Ascending aorta (tissue), 2 donors: ENCODE measurements at regions not wholly inside any gene's neighbourhood (a gene's known extent, or its start where the extent isn't known, plus 50 kb on each side); places are given as distances from the start of the nearest gene placed in this dataset.
"Not testable (repeated sequence)": the region's sequence is repeated elsewhere in the genome, so short reads cannot be mapped to it uniquely, and the experiment has no call there.

Experiments used
- DNase-seq, 2 donors: peaks; one replicate each; pipeline ENCODE4 v3.0.0-alpha.2; 2019; ENCODE audit warnings: low spot score in 2 of 2
- H3K27ac ChIP-seq, 2 donors: fragments of 200-600 bp; sonication (generic); one replicate each; pipeline ENCODE4 v1.5.1; 2016 to 2017; ENCODE audit warnings: mild to moderate bottlenecking in 1 of 2
- H3K27me3 ChIP-seq: fragments of 200-600 bp; sonication (generic); one replicate; pipeline ENCODE4 v1.5.1; 2017
- H3K36me3 ChIP-seq, 2 donors: fragments of 200-600 bp; sonication (generic); one replicate each; pipeline ENCODE4 v1.5.1; 2016
- H3K4me1 ChIP-seq, 2 donors: fragments of 200-600 bp; sonication (generic); one replicate each; pipeline ENCODE4 v1.5.1; 2016 to 2017; ENCODE audit warnings: mild to moderate bottlenecking in 1 of 2
- H3K4me3 ChIP-seq, 2 donors: fragments of 200-600 bp; sonication (generic); one replicate each; pipeline ENCODE4 v1.5.1; 2016 to 2017; ENCODE audit warnings: mild to moderate bottlenecking in 1 of 2
- H3K9me3 ChIP-seq, 2 donors: fragments of 200-600 bp; sonication (generic); one replicate each; pipeline ENCODE4 v1.5.1; 2016
- CTCF ChIP-seq, 3 experiments: fragments of 200-600 bp in 2 of 3; fragments of 450-650 bp in 1 of 3; sonication (generic) in 2 of 3; IDR thresholded peaks; one replicate each; pipeline ENCODE4 v1.5.1; 2016 to 2019; ENCODE audit warnings: antibody characterized with exemption in 3 of 3, mild to moderate bottlenecking in 1 of 3, moderate library complexity in 1 of 3
- intact Hi-C: fragments of 100-400 bp; cut with DNase I; formaldehyde crosslinking; loops from one replicate; pipeline ENCODE4 v1.15.1; 2023

GRCh38 chr3:10688548-10689172, 127.4 kb upstream of the SLC6A11 start:
- intact Hi-C loops, result no loop called here
- no peak for DNase-seq
- no peak overlapping the region for H3K27ac ChIP-seq
- no peak overlapping the region for H3K4me3 ChIP-seq
- H3K9me3 ChIP-seq, result no peaks in the 10 kb centered on the region
- H3K4me1 ChIP-seq, result no peaks in the 10 kb centered on the region
- H3K36me3 ChIP-seq, result no peaks in the 10 kb centered on the region
- H3K27me3 ChIP-seq, result no peaks in the 10 kb centered on the region
- TF ChIP-seq CTCF (IDR thresholded peaks at IDR 0.05), result no peak

- H3K36me3 ChIP-seq, result no peaks in the 10 kb centered on the region
- DNase-seq, result no peak
- no peaks in the 10 kb centered on the region for H3K9me3 ChIP-seq
- no peaks in the 10 kb centered on the region for H3K27me3 ChIP-seq
- H3K4me3 ChIP-seq, result no peak overlapping the region
- intact Hi-C loops, result no loop called here
- TF ChIP-seq CTCF (IDR thresholded peaks at IDR 0.05), result no peak
- H3K27ac ChIP-seq, result no peak overlapping the region
- H3K4me1 ChIP-seq, result no peaks in the 10 kb centered on the region
Observed at GRCh38 chr3:10692039-10692622, 123.9 kb upstream of the SLC6A11 start.

- no peak for TF ChIP-seq CTCF (IDR thresholded peaks at IDR 0.05)
- H3K27ac ChIP-seq, result no peak overlapping the region
- intact Hi-C loops, result no loop called here
- no peak overlapping the region for H3K4me3 ChIP-seq
- no peak for DNase-seq
- no peaks in the 10 kb centered on the region for H3K36me3 ChIP-seq
- no peaks in the 10 kb centered on the region for H3K9me3 ChIP-seq
- no peaks in the 10 kb centered on the region for H3K4me1 ChIP-seq
- H3K27me3 ChIP-seq, result no peaks in the 10 kb centered on the region
Observed at GRCh38 chr3:10693457-10693856, 122.6 kb upstream of the SLC6A11 start.

- Histone ChIP-seq H3K4me3 (no peak overlapping the region), H3K36me3 (no peaks in the 10 kb centered on the region), H3K9me3 (no peaks in the 10 kb centered on the region), H3K4me1 (no peaks in the 10 kb centered on the region), H3K27me3 (no peaks in the 10 kb centered on the region), H3K27ac (no peak overlapping the region)
- DNase-seq, result no peak
- intact Hi-C loops, result no loop called here
- TF ChIP-seq CTCF (IDR thresholded peaks at IDR 0.05), result no peak
Observed at GRCh38 chr3:10694179-10694578, 121.8 kb upstream of the SLC6A11 start.

GRCh38 chr3:10695186-10695585, 120.8 kb upstream of the SLC6A11 start:
- H3K4me3 ChIP-seq, H3K27me3 ChIP-seq, H3K36me3 ChIP-seq, H3K4me1 ChIP-seq, DNase-seq, intact Hi-C loops, H3K27ac ChIP-seq, H3K9me3 ChIP-seq: not testable (repeated sequence)

- H3K36me3 ChIP-seq, result no peaks in the 10 kb centered on the region
- H3K4me1 ChIP-seq, result no peaks in the 10 kb centered on the region
- no peaks in the 10 kb centered on the region for H3K27me3 ChIP-seq
- H3K4me3 ChIP-seq, result no peak overlapping the region
- no peak for DNase-seq
- no peak for TF ChIP-seq CTCF (IDR thresholded peaks at IDR 0.05)
- no peak overlapping the region for H3K27ac ChIP-seq
- intact Hi-C loops, result no loop called here
- no peaks in the 10 kb centered on the region for H3K9me3 ChIP-seq
Observed at GRCh38 chr3:10695595-10696285, 120.3 kb upstream of the SLC6A11 start.
